ENCODE measurements at regions not wholly inside any gene's neighbourhood (a gene's known extent, or its start where the extent isn't known, plus 50 kb on each side); places are given as distances from the start of the nearest gene placed in this dataset.
"Not testable (repeated sequence)": the region's sequence is repeated elsewhere in the genome, so short reads cannot be mapped to it uniquely, and the experiment has no call there.

- no peak for DNase-seq (ENCODE audit: low read depth, low spot score)
- no peaks in the 10 kb centered on the region for H3K4me1 ChIP-seq (ENCODE audit: insufficient read depth, insufficient read length)
- peaks cover 6% of the 10 kb centered on the region; the same call in 1 of the 2 replicates for H3K9me3 ChIP-seq (ENCODE audit: insufficient read depth, low read length)
- TF ChIP-seq YY1 (IDR thresholded peaks at IDR 0.05; ENCODE audit: insufficient read depth, insufficient read length) (no peak), SUZ12 (IDR thresholded peaks at IDR 0.05; ENCODE audit: extremely low read depth, insufficient read depth, insufficient read length) (no peak), ZNF274 (IDR thresholded peaks at IDR 0.05; ENCODE audit: low read depth, low read length) (no peak)
- no peaks in the 10 kb centered on the region for H3K36me3 ChIP-seq (ENCODE audit: insufficient read depth, insufficient read length, low read length)
- no peaks in the 10 kb centered on the region for H3K27me3 ChIP-seq (ENCODE audit: insufficient read depth, insufficient read length)
- no peak overlapping the region for H3K4me3 ChIP-seq (ENCODE audit: insufficient read length, low read depth)
- no peak overlapping the region for H3K9ac ChIP-seq (ENCODE audit: insufficient read length, low read depth)
These were observed 390.7 kb downstream of the PREX1 start for GRCh38 chr20:48437146-48437545.

GRCh38 chr20:48436609-48437008, 391.2 kb downstream of the PREX1 start:
- not testable (repeated sequence) for H3K4me3 ChIP-seq (ENCODE audit: insufficient read length, low read depth); H3K9me3 ChIP-seq (ENCODE audit: insufficient read depth, low read length); H3K36me3 ChIP-seq (ENCODE audit: insufficient read depth, insufficient read length, low read length); H3K4me1 ChIP-seq (ENCODE audit: insufficient read depth, insufficient read length); H3K9ac ChIP-seq (ENCODE audit: insufficient read length, low read depth); H3K27me3 ChIP-seq (ENCODE audit: insufficient read depth, insufficient read length); DNase-seq (ENCODE audit: low read depth, low spot score)

- no peaks in the 10 kb centered on the region for H3K27me3 ChIP-seq (ENCODE audit: insufficient read depth, insufficient read length)
These were observed 394.6 kb downstream of the PREX1 start for GRCh38 chr20:48433178-48433577.

DNA sequence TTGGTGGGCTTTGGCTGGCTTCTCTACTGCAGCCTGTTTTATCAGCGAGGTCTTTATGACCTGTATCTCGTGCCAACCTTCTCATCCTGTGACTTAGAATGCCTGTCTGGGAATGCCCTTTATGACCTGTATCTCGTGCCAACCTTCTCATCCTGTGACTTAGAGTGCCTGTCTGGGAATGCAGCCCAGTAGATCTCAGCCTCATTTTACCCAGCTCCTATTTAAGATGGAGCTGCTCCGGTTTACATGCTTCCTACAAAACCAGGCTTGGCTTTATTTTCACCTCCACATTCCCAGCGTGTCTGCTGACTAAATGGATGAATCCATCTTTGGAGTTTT, 395.3 kb downstream of the PREX1 start:
- Histone ChIP-seq H3K9ac (ENCODE audit: insufficient read length, low read depth) (no peak overlapping the region), H3K4me3 (ENCODE audit: insufficient read length, low read depth) (no peak overlapping the region), H3K36me3 (ENCODE audit: insufficient read depth, insufficient read length, low read length) (no peaks in the 10 kb centered on the region), H3K9me3 (ENCODE audit: insufficient read depth, low read length) (no peaks in the 10 kb centered on the region), H3K27me3 (ENCODE audit: insufficient read depth, insufficient read length) (no peaks in the 10 kb centered on the region), H3K4me1 (ENCODE audit: insufficient read depth, insufficient read length) (no peaks in the 10 kb centered on the region)
- no peak for DNase-seq (ENCODE audit: low read depth, low spot score)
- TF ChIP-seq SUZ12 (IDR thresholded peaks at IDR 0.05; ENCODE audit: extremely low read depth, insufficient read depth, insufficient read length) (no peak), ZNF274 (IDR thresholded peaks at IDR 0.05; ENCODE audit: low read depth, low read length) (no peak), YY1 (IDR thresholded peaks at IDR 0.05; ENCODE audit: insufficient read depth, insufficient read length) (no peak)

More at GRCh38 chr20:48433178-48433577, 394.6 kb downstream of the PREX1 start:
- no peaks in the 10 kb centered on the region for H3K4me1 ChIP-seq (ENCODE audit: insufficient read depth, insufficient read length)
- H3K36me3 ChIP-seq (ENCODE audit: insufficient read depth, insufficient read length, low read length) = no peaks in the 10 kb centered on the region
- no peak overlapping the region for H3K4me3 ChIP-seq (ENCODE audit: insufficient read length, low read depth)
- no peak overlapping the region for H3K9ac ChIP-seq (ENCODE audit: insufficient read length, low read depth)
- TF ChIP-seq ZNF274 (IDR thresholded peaks at IDR 0.05; ENCODE audit: low read depth, low read length) (no peak), SUZ12 (IDR thresholded peaks at IDR 0.05; ENCODE audit: extremely low read depth, insufficient read depth, insufficient read length) (no peak), YY1 (IDR thresholded peaks at IDR 0.05; ENCODE audit: insufficient read depth, insufficient read length) (no peak)
- no peak for DNase-seq (ENCODE audit: low read depth, low spot score)
- H3K9me3 ChIP-seq (ENCODE audit: insufficient read depth, low read length) = peaks cover 4% of the 10 kb centered on the region; the same call in 1 of the 2 replicates

DNA sequence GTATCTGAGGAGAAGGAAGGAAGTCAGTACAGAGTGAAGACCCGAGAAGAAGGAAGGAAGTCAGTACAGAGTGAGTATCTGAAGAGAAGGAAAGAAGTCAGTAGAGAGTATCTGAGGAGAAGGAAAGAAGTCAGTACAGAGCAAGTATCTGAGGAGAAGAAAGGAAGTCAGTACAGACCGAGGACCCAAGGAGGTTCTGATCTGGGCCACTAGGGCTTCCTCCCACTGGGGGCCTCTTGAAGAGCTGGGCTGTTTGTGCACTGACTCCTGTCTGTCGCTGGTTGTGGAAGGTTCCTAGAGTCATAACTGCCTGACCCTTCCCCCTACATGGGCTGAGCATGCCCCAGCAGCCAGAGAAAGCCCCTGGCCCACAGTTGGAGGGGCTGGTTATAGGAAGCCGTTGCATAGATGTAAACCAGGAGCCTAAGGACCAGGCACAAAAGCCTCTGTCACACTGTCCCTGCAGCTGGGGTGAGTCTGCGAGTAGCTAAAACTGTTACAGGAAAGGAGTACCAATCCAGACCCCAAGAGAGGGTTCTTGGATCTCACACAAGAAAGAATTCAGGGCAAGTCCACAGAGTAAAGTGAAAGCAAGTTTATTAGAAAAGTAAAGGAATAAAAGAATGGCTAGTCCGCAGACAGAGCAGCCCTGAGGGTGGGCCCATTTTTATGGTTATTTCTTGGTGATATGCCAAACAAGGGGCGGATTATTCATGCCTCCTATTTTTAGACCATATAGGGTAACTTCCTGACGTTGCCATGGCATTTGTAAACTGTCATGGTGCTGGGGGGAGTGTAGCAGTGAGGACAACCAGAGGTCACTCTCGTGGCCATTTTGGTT, 395.9 kb downstream of the PREX1 start:
- H3K9ac ChIP-seq (ENCODE audit: insufficient read length, low read depth) = no peak overlapping the region
- no peaks in the 10 kb centered on the region for H3K36me3 ChIP-seq (ENCODE audit: insufficient read depth, insufficient read length, low read length)
- H3K4me3 ChIP-seq (ENCODE audit: insufficient read length, low read depth) = no peak overlapping the region
- no peak for DNase-seq (ENCODE audit: low read depth, low spot score)
- H3K27me3 ChIP-seq (ENCODE audit: insufficient read depth, insufficient read length) = no peaks in the 10 kb centered on the region
- no peaks in the 10 kb centered on the region for H3K9me3 ChIP-seq (ENCODE audit: insufficient read depth, low read length)
- TF ChIP-seq SUZ12 (IDR thresholded peaks at IDR 0.05; ENCODE audit: extremely low read depth, insufficient read depth, insufficient read length) = no peak
- TF ChIP-seq YY1 (IDR thresholded peaks at IDR 0.05; ENCODE audit: insufficient read depth, insufficient read length) = no peak
- no peak for TF ChIP-seq ZNF274 (IDR thresholded peaks at IDR 0.05; ENCODE audit: low read depth, low read length)
- H3K4me1 ChIP-seq (ENCODE audit: insufficient read depth, insufficient read length) = no peaks in the 10 kb centered on the region

- Histone ChIP-seq H3K4me1 (ENCODE audit: insufficient read depth, insufficient read length) (no peaks in the 10 kb centered on the region), H3K36me3 (ENCODE audit: insufficient read depth, insufficient read length, low read length) (no peaks in the 10 kb centered on the region), H3K4me3 (ENCODE audit: insufficient read length, low read depth) (no peak overlapping the region), H3K9ac (ENCODE audit: insufficient read length, low read depth) (no peak overlapping the region), H3K9me3 (ENCODE audit: insufficient read depth, low read length) (no peaks in the 10 kb centered on the region), H3K27me3 (ENCODE audit: insufficient read depth, insufficient read length) (no peaks in the 10 kb centered on the region)
- TF ChIP-seq SUZ12 (IDR thresholded peaks at IDR 0.05; ENCODE audit: extremely low read depth, insufficient read depth, insufficient read length) (no peak), ZNF274 (IDR thresholded peaks at IDR 0.05; ENCODE audit: low read depth, low read length) (no peak), YY1 (IDR thresholded peaks at IDR 0.05; ENCODE audit: insufficient read depth, insufficient read length) (no peak)
- DNase-seq (ENCODE audit: low read depth, low spot score) = no peak
These were observed 401.2 kb downstream of the PREX1 start for GRCh38 chr20:48426630-48427029.

GRCh38 chr20:48425817-48426612, 401.8 kb downstream of the PREX1 start:
- no peaks in the 10 kb centered on the region for H3K4me1 ChIP-seq (ENCODE audit: insufficient read depth, insufficient read length)
- H3K36me3 ChIP-seq (ENCODE audit: insufficient read depth, insufficient read length, low read length) = no peaks in the 10 kb centered on the region
- no peak overlapping the region for H3K9ac ChIP-seq (ENCODE audit: insufficient read length, low read depth)
- no peaks in the 10 kb centered on the region for H3K9me3 ChIP-seq (ENCODE audit: insufficient read depth, low read length)
- no peak for TF ChIP-seq ZNF274 (IDR thresholded peaks at IDR 0.05; ENCODE audit: low read depth, low read length)
- TF ChIP-seq YY1 (IDR thresholded peaks at IDR 0.05; ENCODE audit: insufficient read depth, insufficient read length) = no peak
- TF ChIP-seq SUZ12 (IDR thresholded peaks at IDR 0.05; ENCODE audit: extremely low read depth, insufficient read depth, insufficient read length) = no peak
- H3K4me3 ChIP-seq (ENCODE audit: insufficient read length, low read depth) = no peak overlapping the region
- DNase-seq (ENCODE audit: low read depth, low spot score) = no peak
- H3K27me3 ChIP-seq (ENCODE audit: insufficient read depth, insufficient read length) = no peaks in the 10 kb centered on the region
